ENCODE measurements at regions not wholly inside any gene's neighbourhood (a gene's known extent, or its start where the extent isn't known, plus 50 kb on each side); places are given as distances from the start of the nearest gene placed in this dataset.

GRCh38 chr4:117203231-117203630, 117.9 kb upstream of the TRAM1L1 start:
- TF ChIP-seq CTCF (IDR thresholded peaks at IDR 0.05; ENCODE audit: low read depth, low read length) = no peak
- no peak for TF ChIP-seq MYC (IDR thresholded peaks at IDR 0.05; ENCODE audit: low read depth, low read length)
- TF ChIP-seq POLR2A (IDR thresholded peaks at IDR 0.05; ENCODE audit: extremely low read depth, insufficient read length) = no peak

Measured in NB4 (cell line).